ENCODE measurements at regions not wholly inside any gene's neighbourhood (a gene's known extent, or its start where the extent isn't known, plus 50 kb on each side); places are given as distances from the start of the nearest gene placed in this dataset.

GRCh38 chr3:7957024-7957423 lies 544.6 kb upstream of the LMCD1 start:
- intact Hi-C loops (cut with DNase I, micrococcal nuclease), result no loop called here
- Mint-ChIP-seq H3K9me3 (no peaks in the 10 kb centered on the region), H3K27me3 (no peaks in the 10 kb centered on the region), H3K4me3 (no peak overlapping the region), H3K27ac (no peak overlapping the region), H3K4me1 (ENCODE audit: low read depth) (no peaks in the 10 kb centered on the region), H3K36me3 (ENCODE audit: low read depth) (no peaks in the 10 kb centered on the region)
- no peak overlapping the region for H3K27ac ChIP-seq (ENCODE audit: low read depth in 1 of 2, low read length in 2 of 2)
- no peak for TF ChIP-seq CTCF (IDR thresholded peaks at IDR 0.05)
- no peaks in the 10 kb centered on the region for H3K36me3 ChIP-seq (ENCODE audit: insufficient read depth, low read length)
- CTCF ChIA-PET, result no interaction called here
- DNase-seq (no peak), ATAC-seq (ENCODE audit: poor library complexity) (no peak)
- no peaks in the 10 kb centered on the region for H3K27me3 ChIP-seq (ENCODE audit: control insufficient read depth in 1 of 2, insufficient read depth in 2 of 2, low read length in 2 of 2)
- H3K4me1 ChIP-seq (ENCODE audit: insufficient read depth, low read length), result no peaks in the 10 kb centered on the region
- POLR2A ChIA-PET, result no interaction called here
- H3K4me3 ChIP-seq (ENCODE audit: low read length), result no peak overlapping the region
- peaks cover 0 to 3% of the 10 kb centered on the region in 2 experiments for H3K9me3 ChIP-seq (ENCODE audit: control insufficient read depth in 1 of 2, insufficient read depth in 1 of 2, low read length in 2 of 2)

GRCh38 chr3:7959094-7959493 lies 542.5 kb upstream of the LMCD1 start:
- Mint-ChIP-seq H3K9me3 (no peaks in the 10 kb centered on the region), H3K4me1 (ENCODE audit: low read depth) (no peaks in the 10 kb centered on the region), H3K27me3 (no peaks in the 10 kb centered on the region), H3K36me3 (ENCODE audit: low read depth) (no peaks in the 10 kb centered on the region), H3K27ac (no peak overlapping the region), H3K4me3 (no peak overlapping the region)
- no peaks in the 10 kb centered on the region for H3K4me1 ChIP-seq (ENCODE audit: insufficient read depth, low read length)
- H3K4me3 ChIP-seq (ENCODE audit: low read length), result no peak overlapping the region
- CTCF ChIA-PET, result no interaction called here
- no peak for TF ChIP-seq CTCF (IDR thresholded peaks at IDR 0.05)
- intact Hi-C loops (cut with DNase I, micrococcal nuclease), result no loop called here
- H3K27ac ChIP-seq (ENCODE audit: low read depth in 1 of 2, low read length in 2 of 2), result no peak overlapping the region
- peaks cover 0 to 3% of the 10 kb centered on the region in 2 experiments for H3K9me3 ChIP-seq (ENCODE audit: control insufficient read depth in 1 of 2, insufficient read depth in 1 of 2, low read length in 2 of 2)
- no peaks in the 10 kb centered on the region for H3K27me3 ChIP-seq (ENCODE audit: control insufficient read depth in 1 of 2, insufficient read depth in 2 of 2, low read length in 2 of 2)
- ATAC-seq (ENCODE audit: poor library complexity) (no peak), DNase-seq (no peak)
- POLR2A ChIA-PET, result no interaction called here
- H3K36me3 ChIP-seq (ENCODE audit: insufficient read depth, low read length), result no peaks in the 10 kb centered on the region

- no peak overlapping the region for H3K4me3 Mint-ChIP-seq
- no peaks in the 10 kb centered on the region for H3K4me1 Mint-ChIP-seq (ENCODE audit: low read depth)
- H3K27ac Mint-ChIP-seq, result no peak overlapping the region
- POLR2A ChIA-PET, result no interaction called here
- H3K4me1 ChIP-seq (ENCODE audit: insufficient read depth, low read length), result no peaks in the 10 kb centered on the region
- H3K27ac ChIP-seq (ENCODE audit: low read depth in 1 of 2, low read length in 2 of 2), result no peak overlapping the region
- no peak for TF ChIP-seq CTCF (IDR thresholded peaks at IDR 0.05)
- no peak overlapping the region for H3K4me3 ChIP-seq (ENCODE audit: low read length)
- H3K36me3 Mint-ChIP-seq (ENCODE audit: low read depth), result no peaks in the 10 kb centered on the region
- DNase-seq, result no peak
- H3K9me3 Mint-ChIP-seq, result no peaks in the 10 kb centered on the region
- intact Hi-C loops (cut with DNase I, micrococcal nuclease), result no loop called here
- no peaks in the 10 kb centered on the region for H3K27me3 ChIP-seq (ENCODE audit: control insufficient read depth in 1 of 2, insufficient read depth in 2 of 2, low read length in 2 of 2)
- no peaks in the 10 kb centered on the region for H3K36me3 ChIP-seq (ENCODE audit: insufficient read depth, low read length)
- ATAC-seq (ENCODE audit: poor library complexity), result no peak
- H3K9me3 ChIP-seq (ENCODE audit: control insufficient read depth in 1 of 2, insufficient read depth in 1 of 2, low read length in 2 of 2), result peaks cover 0 to 3% of the 10 kb centered on the region in 2 experiments
- CTCF ChIA-PET, result no interaction called here
- no peaks in the 10 kb centered on the region for H3K27me3 Mint-ChIP-seq
Observed at GRCh38 chr3:7960601-7961000, 541.0 kb upstream of the LMCD1 start.

Data from CD4-positive, alpha-beta T cell (primary cell).